Fibroblast of skin of abdomen (primary cell): ENCODE measurements at regions not wholly inside any gene's neighbourhood (a gene's known extent, or its start where the extent isn't known, plus 50 kb on each side); places are given as distances from the start of the nearest gene placed in this dataset.

Experiments used
- DNase-seq: peaks from one replicate; pipeline ENCODE4 v3.0.0-alpha.2; 2013

- no peak for DNase-seq
Observed at GRCh38 chr10:36202881-36203280, 560.8 kb upstream of the FZD8 start.

GRCh38 chr10:36200577-36200976 is 558.5 kb upstream of the FZD8 start:
- no peak for DNase-seq

- no peak for DNase-seq
Observed at GRCh38 chr10:36198322-36198721, 556.2 kb upstream of the FZD8 start.

- DNase-seq: no peak
Observed at GRCh38 chr10:36195364-36195763, 553.3 kb upstream of the FZD8 start.

GRCh38 chr10:36194276-36194675 is 552.2 kb upstream of the FZD8 start:
- no peak for DNase-seq

- no peak for DNase-seq
Observed at GRCh38 chr10:36191009-36191408, 548.9 kb upstream of the FZD8 start.

- DNase-seq: no peak
Observed at GRCh38 chr10:36188461-36188860, 546.4 kb upstream of the FZD8 start.

- DNase-seq: no peak
Observed at GRCh38 chr10:36188080-36188453, 546.0 kb upstream of the FZD8 start.

- no peak for DNase-seq
Observed at GRCh38 chr10:36187380-36188079, 545.4 kb upstream of the FZD8 start.

GRCh38 chr10:36185097-36185496 is 543.0 kb upstream of the FZD8 start:
- DNase-seq: no peak

GRCh38 chr10:36183726-36184125 is 541.6 kb upstream of the FZD8 start:
- no peak for DNase-seq

GRCh38 chr10:36183056-36183455 is 541.0 kb upstream of the FZD8 start:
- DNase-seq: no peak

GRCh38 chr10:36182606-36183005 is 540.5 kb upstream of the FZD8 start:
- DNase-seq: no peak

- no peak for DNase-seq
Observed at GRCh38 chr10:36182179-36182566, 540.1 kb upstream of the FZD8 start.

GRCh38 chr10:36181426-36182178 is 539.5 kb upstream of the FZD8 start:
- peak; percentile 69 for DNase-seq

- DNase-seq: no peak
Observed at GRCh38 chr10:36178616-36179015, 536.5 kb upstream of the FZD8 start.

GRCh38 chr10:36177071-36177470 is 535.0 kb upstream of the FZD8 start:
- DNase-seq: no peak

GRCh38 chr10:36175954-36176353 is 533.9 kb upstream of the FZD8 start:
- no peak for DNase-seq

GRCh38 chr10:36173364-36173763 is 531.3 kb upstream of the FZD8 start:
- no peak for DNase-seq

GRCh38 chr10:36171953-36172940 is 530.2 kb upstream of the FZD8 start:
- DNase-seq: peak; percentile 86

GRCh38 chr10:36171556-36171952 is 529.5 kb upstream of the FZD8 start:
- DNase-seq: no peak

GRCh38 chr10:36170943-36171501 is 528.9 kb upstream of the FZD8 start:
- DNase-seq: no peak
